MM.1S (cell line): ENCODE measurements at regions not wholly inside any gene's neighbourhood (a gene's known extent, or its start where the extent isn't known, plus 50 kb on each side); places are given as distances from the start of the nearest gene placed in this dataset.
"Not testable (repeated sequence)": the region's sequence is repeated elsewhere in the genome, so short reads cannot be mapped to it uniquely, and the experiment has no call there.

Experiments
- DNase-seq: peaks from one replicate; pipeline ENCODE4 v3.0.0-alpha.2; 2015
- H2AFZ ChIP-seq: fragments of 300-600 bp; sonication (generic); 2 replicates; pipeline ENCODE4 v1.6.0; 2016; ENCODE audit warnings: antibody characterized with exemption, low read length
- H3F3A ChIP-seq: fragments of 300-600 bp; sonication (generic); 2 replicates; pipeline ENCODE4 v1.6.1; 2016; ENCODE audit warnings: mild to moderate bottlenecking, antibody characterized with exemption, low read length, moderate library complexity, mixed read lengths; ENCODE audit not compliant: insufficient read depth
- H3K27ac ChIP-seq: fragments of 300-600 bp; sonication (generic); 2 replicates; pipeline ENCODE4 v1.5.1; 2016; ENCODE audit warnings: mild to moderate bottlenecking, low read length
- H3K27me3 ChIP-seq: fragments of 300-600 bp; sonication (generic); replicated peaks from 2 replicates; pipeline ENCODE4 v1.6.0; 2016; ENCODE audit warnings: low read length; ENCODE audit not compliant: insufficient read depth
- H3K36me3 ChIP-seq: fragments of 300-600 bp; sonication (generic); replicated peaks from 2 replicates; pipeline ENCODE4 v1.6.1; 2016; ENCODE audit warnings: mild to moderate bottlenecking, low read length, mixed read lengths; ENCODE audit not compliant: insufficient read depth
- H3K4me1 ChIP-seq: fragments of 300-600 bp; sonication (generic); 2 replicates; pipeline ENCODE4 v1.6.1; 2016; ENCODE audit warnings: low read length, mixed read lengths
- H3K4me2 ChIP-seq: fragments of 300-600 bp; sonication (generic); 2 replicates; pipeline ENCODE4 v1.6.0; 2016; ENCODE audit warnings: low read depth, low read length
- H3K4me3 ChIP-seq: fragments of 300-600 bp; sonication (generic); 2 replicates; pipeline ENCODE4 v1.5.1; 2016; ENCODE audit warnings: low read length, mixed read lengths
- H3K79me2 ChIP-seq: fragments of 300-600 bp; sonication (generic); 2 replicates; pipeline ENCODE4 v1.6.1; 2016; ENCODE audit warnings: mixed run types, low read length, mixed read lengths
- H3K9ac ChIP-seq: fragments of 300-600 bp; sonication (generic); 2 replicates; pipeline ENCODE4 v1.6.1; 2016; ENCODE audit warnings: low read length, mixed read lengths
- H3K9me2 ChIP-seq: fragments of 300-600 bp; sonication (generic); replicated peaks from 2 replicates; pipeline ENCODE4 v1.6.1; 2016; ENCODE audit warnings: mild to moderate bottlenecking, low read length, mixed read lengths; ENCODE audit not compliant: insufficient read depth
- H3K9me3 ChIP-seq: fragments of 300-600 bp; sonication (generic); replicated peaks from 2 replicates; pipeline ENCODE4 v1.6.1; 2016; ENCODE audit warnings: mild to moderate bottlenecking, low read length, mixed read lengths; ENCODE audit not compliant: insufficient read depth
- H4K20me1 ChIP-seq: fragments of 300-600 bp; sonication (generic); 2 replicates; pipeline ENCODE4 v1.6.1; 2016; ENCODE audit warnings: mild to moderate bottlenecking, low read length, moderate library complexity, mixed read lengths; ENCODE audit not compliant: insufficient read depth
- EZH2 ChIP-seq: fragments of 300-600 bp; sonication (generic); optimal IDR thresholded peaks from 2 replicates; pipeline ENCODE3; 2017; ENCODE audit warnings: low read depth, mild to moderate bottlenecking, antibody characterized with exemption, low read length, mixed read lengths
- EZH2phosphoT487 ChIP-seq: fragments of 300-600 bp; sonication (generic); IDR thresholded peaks from 2 replicates; pipeline ENCODE4 v1.6.1; 2018; ENCODE audit warnings: antibody characterized with exemption, low read length
- TF ChIP-seq, protein P1 (sequence below): fragments of 300-600 bp; sonication (generic); IDR thresholded peaks from 2 replicates; pipeline ENCODE4 v1.5.1; 2016; ENCODE audit warnings: antibody characterized with exemption, low read length, mixed read lengths

DNA sequence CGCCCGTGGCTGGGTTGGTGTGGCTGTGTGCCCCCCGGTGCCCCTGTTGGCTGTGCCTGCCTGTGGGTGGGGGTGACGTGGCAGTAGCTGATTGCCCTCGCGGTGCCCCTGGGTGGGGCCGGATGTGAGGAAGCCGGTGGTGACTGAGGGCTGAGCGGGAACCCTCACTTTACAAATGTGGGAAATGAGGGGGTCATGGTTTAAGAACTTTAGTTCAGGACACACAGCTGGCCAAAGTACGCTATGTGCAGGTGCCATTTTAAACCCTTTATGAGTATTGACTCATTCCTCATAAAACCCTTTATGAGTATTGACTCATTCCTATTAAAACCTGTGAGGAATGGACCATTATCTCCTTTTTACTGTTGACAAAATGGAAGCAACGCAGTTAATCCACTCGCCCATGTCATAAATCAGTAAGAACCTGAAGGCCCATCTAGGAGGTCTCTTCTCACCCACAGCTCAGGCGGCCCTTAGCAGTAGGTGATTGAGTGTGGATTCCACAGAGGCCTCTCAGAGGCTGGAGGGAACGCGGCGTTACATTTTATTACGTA is 290.1 kb upstream of the COBL start:
- no peak for DNase-seq
- H3K27ac ChIP-seq: no peak overlapping the region

DNA sequence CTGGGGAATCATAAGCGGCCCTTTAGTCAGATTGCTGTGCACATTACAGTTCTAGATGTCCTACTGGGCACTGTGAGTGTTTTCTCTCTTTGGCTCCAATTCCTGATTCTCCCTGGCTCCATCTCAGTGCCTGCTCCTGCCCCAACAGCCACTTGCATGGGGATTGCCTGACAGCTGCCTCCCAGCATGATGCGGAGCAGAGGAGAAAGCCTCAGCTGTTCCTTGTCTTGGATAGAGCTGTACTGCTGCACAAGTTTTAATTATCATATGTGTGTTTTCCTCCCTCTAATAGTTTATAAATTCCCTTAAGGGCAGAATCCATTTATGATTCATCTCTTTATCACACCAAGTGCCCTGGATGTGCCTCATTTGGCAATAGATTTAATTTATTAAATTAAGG is 285.8 kb upstream of the COBL start:
- no peak overlapping the region for H3K9ac ChIP-seq
- H3K4me1 ChIP-seq: no peaks in the 10 kb centered on the region
- no peak for DNase-seq
- H3F3A ChIP-seq: no peaks in the 10 kb centered on the region
- no peaks in the 10 kb centered on the region for H3K36me3 ChIP-seq
- no peaks in the 10 kb centered on the region for H3K79me2 ChIP-seq
- no peaks in the 10 kb centered on the region for H3K9me3 ChIP-seq
- no peak overlapping the region for H3K4me3 ChIP-seq
- H2AFZ ChIP-seq: no peak overlapping the region
- H3K27ac ChIP-seq: no peak overlapping the region
- H3K27me3 ChIP-seq: no peaks in the 10 kb centered on the region
- no peaks in the 10 kb centered on the region for H3K9me2 ChIP-seq
- TF ChIP-seq, protein P1, sequence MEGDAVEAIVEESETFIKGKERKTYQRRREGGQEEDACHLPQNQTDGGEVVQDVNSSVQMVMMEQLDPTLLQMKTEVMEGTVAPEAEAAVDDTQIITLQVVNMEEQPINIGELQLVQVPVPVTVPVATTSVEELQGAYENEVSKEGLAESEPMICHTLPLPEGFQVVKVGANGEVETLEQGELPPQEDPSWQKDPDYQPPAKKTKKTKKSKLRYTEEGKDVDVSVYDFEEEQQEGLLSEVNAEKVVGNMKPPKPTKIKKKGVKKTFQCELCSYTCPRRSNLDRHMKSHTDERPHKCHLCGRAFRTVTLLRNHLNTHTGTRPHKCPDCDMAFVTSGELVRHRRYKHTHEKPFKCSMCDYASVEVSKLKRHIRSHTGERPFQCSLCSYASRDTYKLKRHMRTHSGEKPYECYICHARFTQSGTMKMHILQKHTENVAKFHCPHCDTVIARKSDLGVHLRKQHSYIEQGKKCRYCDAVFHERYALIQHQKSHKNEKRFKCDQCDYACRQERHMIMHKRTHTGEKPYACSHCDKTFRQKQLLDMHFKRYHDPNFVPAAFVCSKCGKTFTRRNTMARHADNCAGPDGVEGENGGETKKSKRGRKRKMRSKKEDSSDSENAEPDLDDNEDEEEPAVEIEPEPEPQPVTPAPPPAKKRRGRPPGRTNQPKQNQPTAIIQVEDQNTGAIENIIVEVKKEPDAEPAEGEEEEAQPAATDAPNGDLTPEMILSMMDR: no peak
- TF ChIP-seq EZH2phosphoT487 (no peak), EZH2 (no peak)
- H3K4me2 ChIP-seq: no peak overlapping the region
- H4K20me1 ChIP-seq: no peaks in the 10 kb centered on the region

More for the DNA sequence above, 290.1 kb upstream of the COBL start:
- TF ChIP-seq, protein P1: no peak
- TF ChIP-seq EZH2phosphoT487: no peak
- TF ChIP-seq EZH2: no peak
- no peaks in the 10 kb centered on the region for H3K4me1 ChIP-seq
- no peaks in the 10 kb centered on the region for H3K36me3 ChIP-seq
- H3F3A ChIP-seq: no peaks in the 10 kb centered on the region
- no peak overlapping the region for H3K4me2 ChIP-seq
- H3K27me3 ChIP-seq: no peaks in the 10 kb centered on the region
- H3K9ac ChIP-seq: no peak overlapping the region
- no peaks in the 10 kb centered on the region for H3K9me2 ChIP-seq
- no peak overlapping the region for H3K4me3 ChIP-seq
- no peaks in the 10 kb centered on the region for H4K20me1 ChIP-seq
- no peaks in the 10 kb centered on the region for H3K79me2 ChIP-seq
- H3K9me3 ChIP-seq: no peaks in the 10 kb centered on the region
- no peak overlapping the region for H2AFZ ChIP-seq

DNA sequence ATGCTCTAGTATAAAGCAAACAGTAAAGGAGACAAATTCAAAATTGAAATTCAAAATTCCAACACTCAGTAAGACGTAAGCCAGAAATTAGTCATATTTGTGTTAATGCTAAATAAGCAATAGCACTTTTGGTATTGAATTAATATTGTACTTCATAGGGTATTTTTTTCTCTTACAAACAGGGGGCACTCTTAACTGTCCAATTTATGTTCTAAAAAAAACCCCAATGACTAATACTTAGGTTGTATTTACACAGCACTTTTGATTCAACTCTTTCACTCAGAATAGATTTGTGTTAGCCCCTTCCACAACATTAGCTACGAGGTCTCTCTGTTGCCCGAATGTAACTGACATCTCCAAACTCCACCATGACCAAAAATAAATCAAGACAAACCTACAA is 284.9 kb upstream of the COBL start:
- H3K36me3 ChIP-seq: no peaks in the 10 kb centered on the region
- H3K4me1 ChIP-seq: no peaks in the 10 kb centered on the region
- H3K27ac ChIP-seq: no peak overlapping the region
- TF ChIP-seq EZH2 (no peak), EZH2phosphoT487 (no peak)
- TF ChIP-seq, protein P1: no peak
- no peak overlapping the region for H3K4me3 ChIP-seq
- no peak overlapping the region for H3K4me2 ChIP-seq
- no peaks in the 10 kb centered on the region for H3K79me2 ChIP-seq
- no peaks in the 10 kb centered on the region for H3F3A ChIP-seq
- H2AFZ ChIP-seq: no peak overlapping the region
- H3K27me3 ChIP-seq: no peaks in the 10 kb centered on the region
- no peaks in the 10 kb centered on the region for H4K20me1 ChIP-seq
- no peak overlapping the region for H3K9ac ChIP-seq
- no peaks in the 10 kb centered on the region for H3K9me2 ChIP-seq
- no peaks in the 10 kb centered on the region for H3K9me3 ChIP-seq
- DNase-seq: no peak

DNA sequence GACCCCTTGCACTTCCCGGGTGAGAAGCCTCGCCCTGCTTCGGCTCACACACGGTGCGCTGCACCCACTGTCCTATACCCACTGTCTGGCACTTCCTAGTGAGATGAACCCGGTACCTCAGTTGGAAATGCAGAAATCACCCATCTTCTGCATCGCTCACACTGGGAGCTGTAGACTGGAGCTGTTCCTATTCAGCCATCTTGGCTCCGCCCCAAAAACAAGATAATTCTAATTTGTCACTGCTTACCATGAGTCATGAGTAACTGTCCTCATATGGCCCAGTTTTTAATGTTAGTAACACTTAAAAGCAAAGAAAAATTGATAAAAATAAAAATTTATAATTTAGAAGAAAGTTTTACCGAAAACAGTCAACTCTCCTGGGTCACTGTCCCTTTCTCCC is 283.3 kb upstream of the COBL start:
- H2AFZ ChIP-seq, H3K27me3 ChIP-seq, H3K9ac ChIP-seq, H3K4me2 ChIP-seq, H3K9me3 ChIP-seq, H3K4me1 ChIP-seq, H3K27ac ChIP-seq, H3K9me2 ChIP-seq, H3F3A ChIP-seq, H3K36me3 ChIP-seq, H3K79me2 ChIP-seq, H4K20me1 ChIP-seq, DNase-seq, H3K4me3 ChIP-seq: not testable (repeated sequence)
